H1 (cell line): ENCODE measurements at regions not wholly inside any gene's neighbourhood (a gene's known extent, or its start where the extent isn't known, plus 50 kb on each side); places are given as distances from the start of the nearest gene placed in this dataset.

ENCODE experiments used
- ASH2L ChIP-seq: fragments of 200-600, 300-600 bp; sonication (generic); IDR thresholded peaks from one replicate; pipeline ENCODE4 v1.7.1; 2017; ENCODE audit warnings: low read length
- CBX8 ChIP-seq: fragments of 300-800, 300-1000 bp; sonication (generic); IDR thresholded peaks from 2 replicates; pipeline ENCODE4 v1.7.1; 2016; ENCODE audit warnings: low read depth, low read length, borderline replicate concordance
- GABPA ChIP-seq: IDR thresholded peaks from 2 replicates; pipeline ENCODE4 v1.6.1; 2011; ENCODE audit warnings: mild to moderate bottlenecking, low read length, moderate library complexity, borderline replicate concordance; ENCODE audit not compliant: insufficient read depth
- HDAC2 ChIP-seq, 2 experiments: fragments of 300-600 bp in 1 of 2; sonication (generic) in 1 of 2; IDR thresholded peaks; 2 replicates each; pipeline ENCODE4 v1.6.1; 2011 to 2012; ENCODE audit warnings: low read depth in 2 of 2, low read length in 2 of 2, mild to moderate bottlenecking in 2 of 2, moderate library complexity in 2 of 2, borderline replicate concordance in 1 of 2, inconsistent platforms in 1 of 2
- MAX ChIP-seq: IDR thresholded peaks from 2 replicates; pipeline ENCODE4 v1.6.1; 2012; ENCODE audit warnings: inconsistent platforms
- POLR2A ChIP-seq, 2 experiments: IDR thresholded peaks; 1 replicate in 1 of 2; 2 replicates in 1 of 2; pipeline ENCODE4 v1.6.1; 2011; ENCODE audit warnings: low read depth in 2 of 2, low read length in 2 of 2, mild to moderate bottlenecking in 2 of 2; ENCODE audit errors: control extremely low read depth in 1 of 2
- RAD21 ChIP-seq, 2 experiments: IDR thresholded peaks in 1 of 2; conservative IDR thresholded peaks in 1 of 2; 2 replicates each; pipeline ENCODE4 v1.6.1; 2011; ENCODE audit warnings: low read depth in 2 of 2, low read length in 2 of 2, improper control_type of control experiment in 1 of 2, inconsistent platforms in 1 of 2, mild to moderate bottlenecking in 1 of 2, moderate library complexity in 1 of 2
- SAP30 ChIP-seq: fragments of 300-600 bp; sonication (generic); IDR thresholded peaks from 2 replicates; pipeline ENCODE4 v1.7.1; 2012; ENCODE audit warnings: low read length, moderate library complexity, mild to moderate bottlenecking, inconsistent platforms; ENCODE audit not compliant: insufficient read depth, insufficient replicate concordance
- SRF ChIP-seq: IDR thresholded peaks from 2 replicates; pipeline ENCODE4 v1.6.1; 2011; ENCODE audit warnings: mild to moderate bottlenecking, low read depth, low read length, moderate library complexity
- SUZ12 ChIP-seq: fragments of 200-600 bp; sonication (generic); IDR thresholded peaks from 2 replicates; pipeline ENCODE4 v1.6.1; 2012; ENCODE audit warnings: mild to moderate bottlenecking, inconsistent platforms, low read length, moderate library complexity, mixed read lengths
- TF ChIP-seq, protein P1 (sequence below): fragments of 300-600 bp; sonication (generic); IDR thresholded peaks from 2 replicates; pipeline ENCODE4 v1.7.1; 2012; ENCODE audit warnings: low read length, moderate library complexity, mild to moderate bottlenecking, inconsistent platforms; ENCODE audit not compliant: insufficient replicate concordance

DNA sequence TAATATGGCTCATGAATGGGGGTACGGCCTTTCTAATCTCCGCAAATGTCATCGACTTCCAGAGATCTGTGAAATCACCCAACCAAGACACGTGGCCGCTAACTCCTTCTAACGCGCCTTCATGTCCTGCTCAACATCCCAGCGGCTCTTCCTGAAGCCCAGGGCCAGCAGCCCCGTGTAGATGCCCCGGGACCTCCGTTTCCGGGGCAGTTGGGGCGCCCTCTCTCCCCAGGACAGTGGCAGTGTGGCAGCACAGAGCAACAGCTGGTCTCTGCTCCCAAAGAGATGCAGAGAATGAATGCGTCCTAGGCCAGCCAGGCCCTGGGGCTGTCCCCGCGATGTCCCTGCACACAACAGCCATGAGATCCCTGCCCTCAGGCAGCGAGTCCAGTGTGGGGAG lies 153.5 kb downstream of the RBFOX3 start (continued):
- TF ChIP-seq, protein P1, sequence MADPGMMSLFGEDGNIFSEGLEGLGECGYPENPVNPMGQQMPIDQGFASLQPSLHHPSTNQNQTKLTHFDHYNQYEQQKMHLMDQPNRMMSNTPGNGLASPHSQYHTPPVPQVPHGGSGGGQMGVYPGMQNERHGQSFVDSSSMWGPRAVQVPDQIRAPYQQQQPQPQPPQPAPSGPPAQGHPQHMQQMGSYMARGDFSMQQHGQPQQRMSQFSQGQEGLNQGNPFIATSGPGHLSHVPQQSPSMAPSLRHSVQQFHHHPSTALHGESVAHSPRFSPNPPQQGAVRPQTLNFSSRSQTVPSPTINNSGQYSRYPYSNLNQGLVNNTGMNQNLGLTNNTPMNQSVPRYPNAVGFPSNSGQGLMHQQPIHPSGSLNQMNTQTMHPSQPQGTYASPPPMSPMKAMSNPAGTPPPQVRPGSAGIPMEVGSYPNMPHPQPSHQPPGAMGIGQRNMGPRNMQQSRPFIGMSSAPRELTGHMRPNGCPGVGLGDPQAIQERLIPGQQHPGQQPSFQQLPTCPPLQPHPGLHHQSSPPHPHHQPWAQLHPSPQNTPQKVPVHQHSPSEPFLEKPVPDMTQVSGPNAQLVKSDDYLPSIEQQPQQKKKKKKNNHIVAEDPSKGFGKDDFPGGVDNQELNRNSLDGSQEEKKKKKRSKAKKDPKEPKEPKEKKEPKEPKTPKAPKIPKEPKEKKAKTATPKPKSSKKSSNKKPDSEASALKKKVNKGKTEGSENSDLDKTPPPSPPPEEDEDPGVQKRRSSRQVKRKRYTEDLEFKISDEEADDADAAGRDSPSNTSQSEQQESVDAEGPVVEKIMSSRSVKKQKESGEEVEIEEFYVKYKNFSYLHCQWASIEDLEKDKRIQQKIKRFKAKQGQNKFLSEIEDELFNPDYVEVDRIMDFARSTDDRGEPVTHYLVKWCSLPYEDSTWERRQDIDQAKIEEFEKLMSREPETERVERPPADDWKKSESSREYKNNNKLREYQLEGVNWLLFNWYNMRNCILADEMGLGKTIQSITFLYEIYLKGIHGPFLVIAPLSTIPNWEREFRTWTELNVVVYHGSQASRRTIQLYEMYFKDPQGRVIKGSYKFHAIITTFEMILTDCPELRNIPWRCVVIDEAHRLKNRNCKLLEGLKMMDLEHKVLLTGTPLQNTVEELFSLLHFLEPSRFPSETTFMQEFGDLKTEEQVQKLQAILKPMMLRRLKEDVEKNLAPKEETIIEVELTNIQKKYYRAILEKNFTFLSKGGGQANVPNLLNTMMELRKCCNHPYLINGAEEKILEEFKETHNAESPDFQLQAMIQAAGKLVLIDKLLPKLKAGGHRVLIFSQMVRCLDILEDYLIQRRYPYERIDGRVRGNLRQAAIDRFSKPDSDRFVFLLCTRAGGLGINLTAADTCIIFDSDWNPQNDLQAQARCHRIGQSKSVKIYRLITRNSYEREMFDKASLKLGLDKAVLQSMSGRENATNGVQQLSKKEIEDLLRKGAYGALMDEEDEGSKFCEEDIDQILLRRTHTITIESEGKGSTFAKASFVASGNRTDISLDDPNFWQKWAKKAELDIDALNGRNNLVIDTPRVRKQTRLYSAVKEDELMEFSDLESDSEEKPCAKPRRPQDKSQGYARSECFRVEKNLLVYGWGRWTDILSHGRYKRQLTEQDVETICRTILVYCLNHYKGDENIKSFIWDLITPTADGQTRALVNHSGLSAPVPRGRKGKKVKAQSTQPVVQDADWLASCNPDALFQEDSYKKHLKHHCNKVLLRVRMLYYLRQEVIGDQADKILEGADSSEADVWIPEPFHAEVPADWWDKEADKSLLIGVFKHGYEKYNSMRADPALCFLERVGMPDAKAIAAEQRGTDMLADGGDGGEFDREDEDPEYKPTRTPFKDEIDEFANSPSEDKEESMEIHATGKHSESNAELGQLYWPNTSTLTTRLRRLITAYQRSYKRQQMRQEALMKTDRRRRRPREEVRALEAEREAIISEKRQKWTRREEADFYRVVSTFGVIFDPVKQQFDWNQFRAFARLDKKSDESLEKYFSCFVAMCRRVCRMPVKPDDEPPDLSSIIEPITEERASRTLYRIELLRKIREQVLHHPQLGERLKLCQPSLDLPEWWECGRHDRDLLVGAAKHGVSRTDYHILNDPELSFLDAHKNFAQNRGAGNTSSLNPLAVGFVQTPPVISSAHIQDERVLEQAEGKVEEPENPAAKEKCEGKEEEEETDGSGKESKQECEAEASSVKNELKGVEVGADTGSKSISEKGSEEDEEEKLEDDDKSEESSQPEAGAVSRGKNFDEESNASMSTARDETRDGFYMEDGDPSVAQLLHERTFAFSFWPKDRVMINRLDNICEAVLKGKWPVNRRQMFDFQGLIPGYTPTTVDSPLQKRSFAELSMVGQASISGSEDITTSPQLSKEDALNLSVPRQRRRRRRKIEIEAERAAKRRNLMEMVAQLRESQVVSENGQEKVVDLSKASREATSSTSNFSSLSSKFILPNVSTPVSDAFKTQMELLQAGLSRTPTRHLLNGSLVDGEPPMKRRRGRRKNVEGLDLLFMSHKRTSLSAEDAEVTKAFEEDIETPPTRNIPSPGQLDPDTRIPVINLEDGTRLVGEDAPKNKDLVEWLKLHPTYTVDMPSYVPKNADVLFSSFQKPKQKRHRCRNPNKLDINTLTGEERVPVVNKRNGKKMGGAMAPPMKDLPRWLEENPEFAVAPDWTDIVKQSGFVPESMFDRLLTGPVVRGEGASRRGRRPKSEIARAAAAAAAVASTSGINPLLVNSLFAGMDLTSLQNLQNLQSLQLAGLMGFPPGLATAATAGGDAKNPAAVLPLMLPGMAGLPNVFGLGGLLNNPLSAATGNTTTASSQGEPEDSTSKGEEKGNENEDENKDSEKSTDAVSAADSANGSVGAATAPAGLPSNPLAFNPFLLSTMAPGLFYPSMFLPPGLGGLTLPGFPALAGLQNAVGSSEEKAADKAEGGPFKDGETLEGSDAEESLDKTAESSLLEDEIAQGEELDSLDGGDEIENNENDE: no peak
- TF ChIP-seq GABPA (no peak), SUZ12 (no peak), HDAC2 (IDR thresholded peaks at IDR 0.05; ENCODE audit: borderline replicate concordance in 1 of 2, low read depth in 2 of 2, low read length in 2 of 2) (no peak), POLR2A (IDR thresholded peaks at IDR 0.05; ENCODE audit: control extremely low read depth in 1 of 2, low read depth in 2 of 2, low read length in 2 of 2) (no peak), CBX8 (no peak), MAX (no peak), ASH2L (no peak), SAP30 (no peak), SRF (no peak), RAD21 (IDR thresholded peaks at IDR 0.05 in 1 of 2, conservative IDR thresholded peaks at IDR 0.05 in 1 of 2; ENCODE audit: low read depth in 2 of 2, low read length in 2 of 2) (no peak)
